Activated CD4-positive, alpha-beta T cell treated with anti-CD3 and anti-CD28 coated beads, Interleukin-2, Interleukin-6, amounts not matched to agents 100 ng/mL and 50 ng/mL, durations not matched to agents 16 hours and 8 hours (primary cell): ENCODE measurements at regions not wholly inside any gene's neighbourhood (a gene's known extent, or its start where the extent isn't known, plus 50 kb on each side); places are given as distances from the start of the nearest gene placed in this dataset.

Experiments
- DNase-seq: peaks from one replicate; pipeline ENCODE4 v3.0.0-alpha.2; 2020

DNA sequence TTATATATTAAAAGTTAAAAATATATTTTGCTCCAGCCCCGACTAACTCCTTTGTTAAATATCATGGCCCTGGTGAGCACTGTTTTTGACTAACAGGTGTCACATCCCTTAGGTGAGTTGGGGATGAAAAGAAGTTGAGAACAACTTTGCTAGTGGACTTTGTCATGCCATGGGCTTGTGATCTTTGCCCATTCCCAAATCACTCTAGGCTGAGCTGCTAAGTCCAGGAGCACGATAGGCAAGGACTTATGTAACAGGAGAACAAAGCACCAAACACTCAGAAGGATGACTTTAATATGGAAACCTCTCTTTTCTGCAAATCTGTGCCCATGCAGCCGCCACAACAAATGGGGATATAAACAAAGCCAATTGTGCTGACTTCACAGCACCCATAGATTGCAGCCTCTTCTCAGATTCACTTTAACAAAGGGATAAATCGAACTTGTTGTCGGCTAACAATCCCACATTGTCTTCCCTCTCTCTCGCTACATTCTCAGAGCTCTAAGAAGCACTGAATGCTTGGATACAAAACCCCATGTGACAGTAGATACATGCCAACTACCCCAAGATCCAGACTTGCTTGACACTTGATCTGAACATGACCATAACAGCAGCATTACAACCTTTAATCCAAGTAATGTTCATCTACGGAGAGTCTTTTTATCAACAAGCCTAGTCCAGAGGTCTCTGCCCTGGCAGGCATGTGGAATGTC is 86.8 kb upstream of the CD180 start:
- no peak for DNase-seq

DNA sequence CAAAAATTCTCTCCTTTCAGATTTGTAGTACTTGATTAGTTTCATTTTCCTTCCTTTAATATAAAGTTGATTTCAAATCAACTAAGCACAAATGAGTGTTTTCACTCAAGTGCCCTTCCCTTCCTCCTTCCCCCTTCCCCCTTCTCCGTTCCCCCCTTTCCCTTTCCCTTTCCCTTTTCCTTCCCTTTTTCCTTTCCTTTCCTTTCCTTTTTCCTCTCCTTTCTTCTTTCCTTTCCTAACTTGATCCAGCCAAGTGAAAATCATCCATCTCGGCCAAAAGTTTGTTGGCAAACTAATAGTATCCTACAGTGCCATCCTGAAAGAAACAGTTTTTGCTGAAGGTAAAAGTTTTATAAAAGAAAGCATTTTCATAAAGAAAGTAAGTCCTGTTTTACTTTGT is 85.3 kb upstream of the CD180 start:
- no peak for DNase-seq

DNA sequence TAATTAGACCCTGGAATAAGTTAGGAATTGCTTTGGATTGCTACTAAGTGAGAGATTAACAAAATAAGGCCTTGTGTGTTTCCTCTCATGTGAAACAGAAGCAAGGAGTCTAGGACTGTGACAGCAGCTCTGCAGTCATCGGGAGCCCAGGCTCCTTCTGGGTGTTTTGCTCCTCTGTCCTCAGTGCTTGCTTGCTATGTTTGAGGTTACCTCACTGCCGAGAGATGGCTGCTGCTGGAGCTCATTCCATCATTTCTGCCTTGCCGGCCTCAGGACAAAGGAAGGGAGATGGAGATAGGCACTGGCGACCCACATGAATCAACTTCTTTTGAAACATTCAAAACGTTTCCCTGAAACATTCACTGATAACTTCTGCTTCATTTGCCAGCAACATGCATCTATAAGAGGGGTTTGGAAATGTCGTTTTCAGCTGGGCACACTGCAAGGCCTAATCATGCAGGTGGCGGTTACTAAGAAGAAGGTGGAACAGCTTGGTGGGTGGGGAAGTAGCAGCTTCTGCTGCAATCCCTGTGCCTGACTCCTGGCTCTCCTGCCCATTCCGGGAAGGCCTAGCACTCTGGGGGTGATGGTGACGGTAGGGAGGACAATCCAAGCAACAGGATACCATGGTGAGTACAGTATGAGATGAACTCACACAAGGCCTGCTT is 77.2 kb upstream of the CD180 start:
- DNase-seq: no peak

DNA sequence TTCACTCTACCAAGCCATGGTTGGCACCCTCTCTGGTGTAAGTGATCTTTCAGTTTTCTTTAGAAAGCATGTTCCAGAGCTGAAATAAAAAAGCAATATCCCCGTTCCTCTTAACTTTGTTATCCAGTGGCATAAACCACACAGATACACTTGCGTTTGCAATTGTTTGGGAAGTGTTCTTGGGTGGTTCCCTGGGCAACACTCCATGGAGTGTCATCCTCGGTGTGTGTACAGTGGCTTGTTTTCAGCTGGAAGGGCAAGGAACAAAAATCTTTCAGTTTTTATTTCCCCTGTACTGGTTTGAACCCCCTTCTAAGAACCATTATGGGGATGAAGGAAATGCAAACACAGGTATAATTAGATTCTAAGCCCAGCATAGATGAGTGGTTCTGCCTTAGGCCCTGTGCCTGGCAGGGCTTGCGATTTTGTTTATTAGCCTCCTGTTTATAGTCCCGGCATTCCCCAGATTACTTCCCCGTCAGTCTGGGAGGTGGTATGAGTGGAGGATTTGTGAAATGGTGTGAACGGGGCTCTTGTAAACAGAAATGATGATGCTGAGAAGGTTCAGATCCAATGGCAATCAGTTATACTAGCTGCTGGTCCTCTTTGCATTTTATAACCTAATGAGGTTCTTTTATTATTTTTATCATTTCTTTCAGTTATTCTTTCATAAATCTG is 76.0 kb upstream of the CD180 start:
- DNase-seq: no peak

DNA sequence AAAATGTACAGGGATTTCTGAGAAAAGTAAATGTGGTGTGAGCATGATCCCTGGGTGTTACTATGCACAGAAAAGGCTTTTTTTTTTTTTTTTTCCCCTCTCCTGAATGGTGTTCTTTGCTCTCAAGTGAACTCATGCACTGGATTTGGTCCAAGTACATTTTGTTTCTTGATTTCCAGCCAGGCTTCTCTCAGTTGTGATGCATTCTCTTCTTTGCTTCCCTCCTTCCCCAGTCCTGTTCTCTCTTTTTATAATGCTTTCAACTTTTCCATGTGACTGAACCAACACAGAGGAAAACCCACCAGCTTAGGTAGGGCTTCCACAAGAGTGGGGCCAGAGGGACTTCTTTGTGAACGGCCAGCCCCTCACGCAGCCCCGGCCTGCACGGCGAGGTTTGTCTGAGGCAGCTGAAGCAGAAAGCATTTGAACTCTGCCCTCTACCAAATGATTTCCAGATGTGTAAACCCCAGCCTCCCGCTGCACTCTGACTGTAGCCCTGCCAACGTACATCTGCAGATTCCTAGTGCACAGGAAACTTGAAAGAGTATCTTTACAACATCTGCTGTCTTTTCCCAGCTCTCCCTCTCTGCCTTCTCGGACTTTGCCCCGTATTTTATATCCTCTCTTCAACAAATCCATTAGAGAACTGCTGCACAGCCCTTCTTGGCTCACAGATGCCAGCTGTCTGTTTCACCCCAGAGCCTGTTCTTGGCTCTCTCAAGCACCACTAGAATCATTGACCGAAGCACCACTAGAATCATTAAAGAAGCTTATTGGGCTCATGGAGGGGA is 71.8 kb upstream of the CD180 start:
- no peak for DNase-seq

DNA sequence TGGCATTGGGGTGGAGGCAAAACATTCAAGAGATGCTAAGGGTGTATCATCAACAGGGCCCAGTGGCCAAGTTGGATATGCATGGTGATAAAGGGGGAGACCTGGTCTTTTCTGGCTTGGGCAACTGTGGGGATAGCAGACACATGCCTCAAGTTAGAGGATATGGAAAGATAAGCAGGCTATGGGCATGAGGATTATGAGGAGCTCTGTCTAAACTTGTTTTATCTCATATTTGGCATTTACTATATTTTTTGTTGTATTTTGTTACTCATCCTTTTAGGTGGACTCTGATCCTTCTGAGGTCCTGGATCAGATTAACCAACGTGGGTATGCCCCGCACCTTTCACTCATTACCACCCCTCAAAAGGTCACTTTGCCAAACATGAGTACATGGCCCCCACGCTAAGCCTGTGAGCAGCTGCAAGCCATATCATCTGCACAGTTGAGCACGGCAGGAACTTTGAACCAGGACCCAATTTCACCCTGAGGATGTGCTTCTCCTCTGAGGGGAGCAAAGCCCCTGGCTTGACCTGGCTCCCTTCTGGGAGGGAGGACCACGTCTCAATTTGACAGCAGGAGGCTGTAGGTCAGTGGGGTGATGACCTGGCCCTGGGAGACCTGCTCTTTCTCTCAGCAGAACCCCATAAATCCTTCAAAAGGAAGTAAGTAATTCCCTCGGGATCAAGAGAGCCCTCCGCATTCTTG is 71.1 kb upstream of the CD180 start:
- no peak for DNase-seq

DNA sequence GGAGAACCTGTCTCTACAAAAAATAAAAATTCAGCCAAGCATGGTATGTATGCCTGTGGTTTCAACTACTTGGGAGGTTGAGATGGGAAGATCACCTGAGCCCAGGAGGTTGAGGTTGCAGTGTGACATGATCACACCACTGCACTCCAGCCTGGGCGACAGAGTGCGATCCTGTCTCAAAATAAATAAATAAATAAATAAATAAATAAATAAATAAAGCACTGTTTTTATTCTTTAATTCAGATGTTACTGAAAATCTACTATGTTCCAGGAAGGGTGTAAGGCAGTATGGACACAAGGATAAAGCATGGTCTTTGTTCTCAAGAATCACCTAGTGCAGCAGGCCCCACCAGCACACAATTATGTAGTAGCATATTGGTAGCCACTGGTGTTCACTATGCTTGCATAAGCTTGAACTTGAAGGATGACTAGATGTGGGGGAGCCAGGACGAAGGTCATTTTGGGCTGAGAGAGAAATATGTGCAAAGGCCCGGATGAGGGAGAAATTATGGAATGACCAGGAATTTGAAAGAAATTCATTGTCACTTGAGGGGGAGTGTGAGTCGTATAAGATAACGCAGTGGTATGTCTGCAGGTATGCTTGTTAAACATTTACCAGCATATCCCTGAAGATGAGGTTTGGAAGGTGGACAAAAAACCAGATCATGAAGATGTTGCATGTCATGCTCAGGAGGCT is 70.2 kb upstream of the CD180 start:
- no peak for DNase-seq

DNA sequence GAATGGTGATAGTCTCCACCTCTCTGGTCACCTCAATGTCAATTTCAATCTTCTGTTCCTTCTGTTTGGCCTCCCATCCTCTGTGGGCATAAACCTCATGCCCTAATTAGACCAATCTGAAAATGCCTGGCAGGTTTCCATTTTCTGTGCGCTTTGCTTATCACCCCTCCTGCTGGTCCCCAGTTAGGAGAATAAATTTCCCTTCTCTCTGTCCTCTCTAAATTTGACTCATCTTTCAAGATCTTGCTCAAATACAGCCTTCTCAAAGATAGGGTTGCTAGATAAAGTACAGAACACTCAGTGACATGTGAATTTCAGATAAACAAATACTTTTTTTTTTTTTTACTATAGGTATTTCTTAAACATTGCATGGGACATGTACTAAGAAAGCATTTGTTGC is 69.4 kb upstream of the CD180 start:
- peak; percentile 3 for DNase-seq

DNA sequence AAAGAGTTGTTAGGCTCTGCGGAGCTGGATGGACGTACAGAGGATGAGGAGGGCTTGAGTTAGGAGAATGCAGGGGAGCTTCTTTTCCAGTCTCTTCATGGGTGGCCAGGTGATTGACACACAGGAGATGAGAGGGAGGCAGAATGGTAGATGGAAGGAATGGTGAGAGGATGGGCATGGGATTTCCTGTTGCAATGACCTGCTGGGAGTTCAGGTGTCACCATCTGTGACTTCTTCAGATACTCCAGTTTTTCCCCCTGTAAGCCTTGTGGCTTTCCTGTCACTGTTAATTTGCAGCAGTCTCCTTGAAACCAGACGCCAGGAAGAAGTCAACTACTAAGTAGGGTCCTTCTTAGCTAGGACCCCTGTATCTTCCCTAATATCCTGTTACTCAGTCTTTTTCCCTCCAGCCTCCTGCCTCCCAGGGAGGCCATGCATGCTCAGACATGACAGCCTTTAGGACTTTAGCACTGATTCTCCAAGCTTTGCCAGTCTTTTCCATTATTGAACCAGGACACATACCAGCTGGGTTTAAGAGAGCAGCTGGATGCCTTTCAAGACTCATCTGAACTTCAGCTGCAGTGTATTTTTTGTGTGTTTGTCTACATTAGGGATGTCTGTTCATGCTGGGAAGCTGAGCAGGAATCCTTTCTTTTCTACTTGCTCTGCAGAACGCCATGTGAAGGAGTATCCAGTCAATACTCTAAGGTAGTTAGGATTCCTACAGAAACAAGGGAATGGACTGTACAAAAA is 67.2 kb upstream of the CD180 start:
- DNase-seq: no peak

DNA sequence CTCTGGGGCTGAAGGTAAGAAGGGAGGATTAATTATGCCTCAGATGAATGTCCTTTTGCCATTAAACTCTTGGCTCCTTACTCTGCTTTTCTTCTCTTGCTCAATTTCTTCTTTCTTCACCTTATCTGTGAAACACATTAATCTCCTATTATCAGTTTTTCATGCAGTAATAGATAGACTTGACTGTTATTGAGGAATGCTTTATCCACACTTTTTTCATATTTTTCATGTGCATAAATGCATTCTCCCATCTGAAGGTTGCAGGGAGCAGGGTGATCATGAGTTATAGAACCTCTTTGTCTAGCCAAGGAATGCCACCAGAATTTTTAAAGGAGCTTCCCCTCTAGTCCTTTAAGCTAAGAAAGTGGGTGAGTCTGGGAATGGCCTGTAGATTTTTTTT is 66.4 kb upstream of the CD180 start:
- no peak for DNase-seq

DNA sequence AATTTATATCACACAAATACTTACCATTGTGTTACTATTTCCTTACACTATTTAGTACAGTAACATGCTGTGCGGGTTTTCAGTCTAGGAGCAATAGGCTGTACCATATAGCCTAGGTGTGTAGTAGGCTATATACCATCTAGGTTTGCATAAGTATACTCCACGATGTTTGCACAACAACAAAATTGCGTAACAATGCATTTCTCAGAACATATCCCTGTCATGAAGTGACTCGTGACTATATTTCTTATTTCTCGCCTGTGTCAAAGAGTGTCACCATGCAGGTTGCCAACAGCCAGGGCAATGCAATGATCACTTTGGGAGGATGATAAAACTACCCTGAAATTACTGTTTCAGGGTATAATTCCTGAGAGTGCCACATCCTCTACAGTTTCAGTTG is 65.6 kb upstream of the CD180 start:
- DNase-seq: no peak

DNA sequence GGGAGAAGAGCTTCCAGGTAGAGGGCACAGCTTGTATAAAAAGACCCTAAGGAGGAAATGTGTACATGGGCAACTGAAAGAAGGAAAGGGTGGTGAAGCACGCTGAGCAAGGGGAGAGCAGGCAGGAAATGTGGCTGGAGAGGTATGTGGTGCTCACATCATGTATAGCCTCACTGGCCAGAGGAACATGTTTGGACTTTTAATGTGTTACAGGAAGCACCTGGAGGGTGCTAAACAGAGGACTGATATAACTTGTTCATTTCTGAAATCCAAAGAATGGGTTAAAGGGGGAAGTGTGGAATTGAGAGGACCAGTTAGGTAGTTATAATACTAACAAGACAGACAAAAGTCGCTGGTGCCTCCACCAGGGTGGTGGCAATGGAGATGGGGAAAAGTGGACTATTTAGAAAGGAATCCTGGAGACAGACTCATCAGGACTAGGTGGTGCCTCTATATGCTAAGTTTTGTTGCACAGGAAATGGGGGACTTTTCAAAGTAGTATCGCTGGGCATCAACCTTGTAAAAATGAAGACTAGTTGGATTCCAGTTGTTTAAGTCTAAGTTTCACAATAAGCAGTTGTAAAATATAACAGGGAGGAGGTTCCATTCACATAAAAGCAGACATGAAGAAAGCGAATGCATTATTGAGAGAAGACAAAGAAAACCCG is 63.1 kb upstream of the CD180 start:
- DNase-seq: no peak

DNA sequence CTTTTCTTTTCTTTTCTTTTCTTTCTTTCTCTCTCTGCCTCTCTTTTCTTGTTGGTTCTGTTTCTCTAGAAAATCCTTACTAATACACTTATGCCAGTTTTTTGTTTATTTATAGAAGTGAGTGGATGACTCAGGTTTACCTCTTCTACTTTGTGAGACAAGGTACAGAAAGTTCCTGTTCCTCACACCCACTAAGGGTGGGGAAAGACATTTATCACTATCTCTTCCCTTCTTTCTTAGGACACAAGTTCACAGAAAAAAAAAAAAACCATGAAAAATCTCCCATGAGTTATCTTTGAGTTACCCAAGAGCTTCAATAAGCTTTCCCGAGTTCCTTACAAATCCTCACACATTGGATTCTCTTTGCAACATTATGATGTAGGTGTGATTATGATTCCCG is 60.9 kb upstream of the CD180 start:
- DNase-seq: no peak

DNA sequence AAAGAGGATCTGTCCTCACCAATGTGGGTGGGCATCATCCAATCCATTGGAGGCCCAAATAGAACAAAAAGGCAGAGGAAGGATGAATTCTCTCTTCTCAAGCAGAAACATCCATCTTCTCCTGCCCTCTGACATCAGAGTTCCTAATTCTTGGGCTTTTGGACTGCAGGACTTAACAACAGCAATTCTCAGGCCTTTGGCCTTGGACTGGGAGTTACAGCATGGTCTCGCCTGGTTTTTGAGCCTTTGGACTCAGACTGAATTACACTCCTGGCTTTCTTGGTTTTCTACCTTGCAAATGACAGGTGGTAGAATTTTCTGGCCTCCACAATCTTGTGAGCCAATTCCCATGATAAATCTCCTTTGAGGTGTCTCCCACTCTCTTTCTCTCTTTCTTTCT is 60.5 kb upstream of the CD180 start:
- DNase-seq: no peak

DNA sequence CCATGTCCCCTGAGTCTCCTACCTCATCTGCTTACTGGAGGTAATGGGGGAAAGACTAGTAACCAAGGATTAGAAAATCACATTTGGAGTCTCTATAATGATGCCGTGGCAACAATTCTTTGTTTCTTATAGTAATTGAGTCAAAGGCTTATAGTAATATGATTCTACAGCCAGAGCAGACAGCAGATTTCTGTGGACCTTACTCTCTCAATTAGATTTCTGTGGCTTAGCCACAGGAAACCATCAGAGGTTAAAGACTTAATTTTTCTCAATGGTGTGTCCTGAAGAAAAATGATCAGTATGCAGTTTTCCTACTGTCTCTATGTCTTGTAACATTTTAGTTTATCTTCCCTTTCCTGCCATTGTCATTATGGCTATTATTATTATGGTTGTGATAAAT is 59.3 kb upstream of the CD180 start:
- no peak for DNase-seq

DNA sequence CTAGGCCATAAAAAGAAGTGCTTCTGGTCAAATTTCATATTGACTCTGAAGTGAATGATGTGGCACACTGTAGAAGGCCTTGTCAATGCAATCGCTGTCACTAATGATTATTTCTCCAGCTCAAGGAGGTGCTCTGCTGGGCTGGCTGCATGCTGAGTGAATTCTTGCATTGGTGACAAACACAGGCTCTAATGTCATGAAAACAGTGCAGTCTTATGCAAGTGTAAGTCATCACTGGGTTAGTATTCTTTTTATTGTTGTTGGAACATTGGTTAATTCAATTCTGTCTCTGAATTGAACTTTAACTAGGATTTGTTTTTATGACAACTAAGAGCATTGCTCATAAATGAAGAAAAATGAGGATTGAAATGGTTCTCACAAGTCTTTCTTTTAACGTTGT is 57.3 kb upstream of the CD180 start:
- DNase-seq: no peak

DNA sequence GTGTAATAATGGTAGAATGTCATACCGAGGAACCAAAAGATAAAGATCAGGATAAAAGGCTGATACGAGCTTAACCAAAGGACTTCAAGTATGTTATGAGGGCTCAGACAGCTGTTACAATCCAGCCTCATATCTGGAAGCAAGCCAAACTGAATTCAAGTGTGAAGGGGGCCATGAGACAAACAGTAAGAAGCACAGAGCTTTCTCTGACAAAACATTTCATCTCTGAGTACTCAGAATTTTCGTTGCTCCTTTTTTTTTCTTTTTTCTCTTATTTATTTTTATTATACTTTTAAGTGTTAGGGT is 52.9 kb upstream of the CD180 start:
- no peak for DNase-seq

DNA sequence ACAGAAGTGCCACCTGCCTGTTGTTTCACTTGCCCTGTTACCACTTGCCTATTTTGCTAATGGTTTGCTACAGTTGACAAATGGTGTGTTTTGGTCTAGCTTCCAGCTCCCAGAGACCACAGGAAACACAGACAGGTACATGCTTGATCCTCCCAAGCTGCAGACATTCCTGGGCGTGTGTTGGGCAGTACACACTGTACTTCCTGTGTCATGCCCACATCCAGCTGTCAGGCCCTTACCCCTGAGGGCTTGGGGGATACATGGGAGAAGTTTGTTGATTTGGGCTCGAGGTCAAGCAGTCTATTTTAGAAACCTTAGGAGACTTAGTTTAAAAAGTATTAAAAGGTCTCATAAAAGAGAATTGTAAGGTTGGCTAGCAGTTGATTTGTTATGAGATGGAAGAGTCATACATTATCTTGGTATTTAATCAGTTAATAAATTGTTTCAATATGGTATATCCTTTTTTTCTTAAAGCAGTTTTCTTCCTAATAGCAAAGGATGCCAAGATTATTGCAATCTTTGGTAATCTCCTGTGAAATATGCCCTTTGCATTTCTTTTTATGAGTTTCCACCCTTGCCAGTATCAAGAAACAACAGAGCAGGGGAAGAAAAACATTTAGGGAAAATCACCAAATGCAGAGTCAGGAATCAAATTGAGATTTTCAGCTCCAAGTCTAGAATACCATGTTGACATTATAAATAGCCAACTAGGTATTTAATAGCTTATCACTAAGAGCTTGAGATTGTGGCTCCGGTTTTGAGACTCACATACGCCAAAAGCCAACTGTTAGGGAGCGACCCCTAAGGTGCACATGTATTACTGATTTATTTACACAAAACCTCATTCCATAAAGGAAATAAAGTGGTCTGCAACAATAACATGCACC is 52.3 kb upstream of the CD180 start:
- no peak for DNase-seq

DNA sequence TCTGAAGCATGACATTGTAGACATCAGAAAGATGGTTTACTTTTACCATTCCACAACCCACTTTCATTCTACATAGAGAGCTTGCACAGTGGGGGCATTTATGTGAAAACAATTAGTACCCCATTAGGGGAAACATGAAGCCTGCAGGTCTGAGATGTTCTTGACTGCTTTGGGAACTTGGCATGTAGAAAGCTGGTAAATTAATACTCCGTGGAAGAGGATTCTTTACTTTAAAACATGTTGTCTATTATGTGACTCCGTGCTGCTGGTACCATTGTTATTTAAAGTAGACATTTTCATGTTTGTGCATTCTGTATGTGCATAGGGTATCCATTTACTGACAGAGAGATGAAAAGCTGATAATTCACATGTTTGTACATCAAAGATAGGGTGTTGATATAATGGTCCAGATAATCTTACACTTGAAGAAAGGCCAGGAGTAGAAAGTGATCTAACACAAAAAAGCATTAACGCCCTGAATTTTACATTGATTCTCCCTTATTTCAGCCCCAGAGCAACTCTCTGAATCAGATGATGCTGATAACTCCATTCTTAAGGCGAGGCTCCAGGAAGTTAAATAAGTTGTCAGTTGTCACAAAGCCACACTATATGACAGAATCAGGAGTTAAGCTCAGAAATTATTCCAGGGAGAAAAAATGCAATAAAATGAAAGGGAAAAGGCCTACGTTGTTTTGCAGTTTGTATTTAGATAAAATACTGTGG is 50.1 kb upstream of the CD180 start:
- no peak for DNase-seq
